HG03442 (cell line): ENCODE measurements at regions not wholly inside any gene's neighbourhood (a gene's known extent, or its start where the extent isn't known, plus 50 kb on each side); places are given as distances from the start of the nearest gene placed in this dataset.

Experiments
- ATAC-seq: cut with Tn5 transposase; IDR thresholded peaks from one replicate; pipeline ENCODE4 v1.9.1; 2021; ENCODE audit warnings: mild to moderate bottlenecking, moderate library complexity; ENCODE audit not compliant: unreplicated experiment

- ATAC-seq: no peak
Measured at GRCh38 chr14:97180304-97181200, 383.4 kb downstream of the VRK1 start.

- ATAC-seq: no peak
Measured at GRCh38 chr14:97185186-97185585, 388.0 kb downstream of the VRK1 start.

- no peak for ATAC-seq
Measured at GRCh38 chr14:97187916-97188315, 390.7 kb downstream of the VRK1 start.

- no peak for ATAC-seq
Measured at GRCh38 chr14:97196336-97196735, 399.2 kb downstream of the VRK1 start.

- no peak for ATAC-seq
Measured at GRCh38 chr14:97198813-97199212, 401.6 kb downstream of the VRK1 start.

- ATAC-seq: no peak
Measured at GRCh38 chr14:97200245-97200644, 403.1 kb downstream of the VRK1 start.

GRCh38 chr14:97206916-97207315 is 409.7 kb downstream of the VRK1 start:
- ATAC-seq: no peak

GRCh38 chr14:97210202-97210601 is 413.0 kb downstream of the VRK1 start:
- no peak for ATAC-seq

GRCh38 chr14:97212399-97212798 is 415.2 kb downstream of the VRK1 start:
- no peak for ATAC-seq

GRCh38 chr14:97213720-97214119 is 416.5 kb downstream of the VRK1 start:
- ATAC-seq: no peak

GRCh38 chr14:97215263-97215969 is 418.2 kb downstream of the VRK1 start:
- ATAC-seq: no peak

GRCh38 chr14:97217111-97217885 is 420.1 kb downstream of the VRK1 start:
- ATAC-seq: no peak

GRCh38 chr14:97218274-97218673 is 421.1 kb downstream of the VRK1 start:
- no peak for ATAC-seq

GRCh38 chr14:97218691-97219430 is 421.7 kb downstream of the VRK1 start:
- no peak for ATAC-seq

- ATAC-seq: no peak
Measured at GRCh38 chr14:97219431-97220017, 422.3 kb downstream of the VRK1 start.

- no peak for ATAC-seq
Measured at GRCh38 chr14:97221572-97222285, 424.5 kb downstream of the VRK1 start.

- no peak for ATAC-seq
Measured at GRCh38 chr14:97224016-97224415, 426.8 kb downstream of the VRK1 start.

GRCh38 chr14:97230051-97230450 is 432.9 kb downstream of the VRK1 start:
- no peak for ATAC-seq

GRCh38 chr14:97233319-97233985 is 436.3 kb downstream of the VRK1 start:
- no peak for ATAC-seq
